HG02884 (cell line): ENCODE measurements at regions not wholly inside any gene's neighbourhood (a gene's known extent, or its start where the extent isn't known, plus 50 kb on each side); places are given as distances from the start of the nearest gene placed in this dataset.

Source experiments
- ATAC-seq: cut with Tn5 transposase; IDR thresholded peaks from one replicate; pipeline ENCODE4 v1.9.1; 2021; ENCODE audit warnings: mild to moderate bottlenecking, moderate library complexity; ENCODE audit not compliant: unreplicated experiment

- ATAC-seq, result no peak
Measured at GRCh38 chr5:171647043-171647903, 138.3 kb upstream of the SMIM23 start.

GRCh38 chr5:171647904-171648260 is 137.7 kb upstream of the SMIM23 start:
- ATAC-seq, result no peak

GRCh38 chr5:171648279-171649074 is 137.1 kb upstream of the SMIM23 start:
- no peak for ATAC-seq

- no peak for ATAC-seq
Measured at GRCh38 chr5:171649075-171649401, 136.6 kb upstream of the SMIM23 start.

- no peak for ATAC-seq
Measured at GRCh38 chr5:171650597-171650996, 135.0 kb upstream of the SMIM23 start.

GRCh38 chr5:171651102-171651501 is 134.5 kb upstream of the SMIM23 start:
- ATAC-seq, result no peak

GRCh38 chr5:171654881-171655280 is 130.7 kb upstream of the SMIM23 start:
- no peak for ATAC-seq

GRCh38 chr5:171657473-171657872 is 128.1 kb upstream of the SMIM23 start:
- no peak for ATAC-seq

GRCh38 chr5:171659896-171660295 is 125.7 kb upstream of the SMIM23 start:
- ATAC-seq, result no peak

- no peak for ATAC-seq
Measured at GRCh38 chr5:171660434-171660833, 125.2 kb upstream of the SMIM23 start.

- ATAC-seq, result no peak
Measured at GRCh38 chr5:171661143-171661542, 124.5 kb upstream of the SMIM23 start.

- no peak for ATAC-seq
Measured at GRCh38 chr5:171663311-171664085, 122.1 kb upstream of the SMIM23 start.

- ATAC-seq, result no peak
Measured at GRCh38 chr5:171664489-171664888, 121.1 kb upstream of the SMIM23 start.

- no peak for ATAC-seq
Measured at GRCh38 chr5:171666815-171667214, 118.8 kb upstream of the SMIM23 start.

- ATAC-seq, result no peak
Measured at GRCh38 chr5:171667341-171668096, 118.1 kb upstream of the SMIM23 start.

GRCh38 chr5:171668097-171668412 is 117.6 kb upstream of the SMIM23 start:
- no peak for ATAC-seq

- ATAC-seq, result no peak
Measured at GRCh38 chr5:171669571-171669970, 116.0 kb upstream of the SMIM23 start.

GRCh38 chr5:171672556-171672955 is 113.1 kb upstream of the SMIM23 start:
- no peak for ATAC-seq

GRCh38 chr5:171673328-171673727 is 112.3 kb upstream of the SMIM23 start:
- no peak for ATAC-seq

- no peak for ATAC-seq
Measured at GRCh38 chr5:171673840-171674239, 111.8 kb upstream of the SMIM23 start.

GRCh38 chr5:171675511-171675910 is 110.1 kb upstream of the SMIM23 start:
- ATAC-seq, result no peak
